ENCODE measurements at regions not wholly inside any gene's neighbourhood (a gene's known extent, or its start where the extent isn't known, plus 50 kb on each side); places are given as distances from the start of the nearest gene placed in this dataset.
"Not testable (repeated sequence)": the region's sequence is repeated elsewhere in the genome, so short reads cannot be mapped to it uniquely, and the experiment has no call there.

DNA sequence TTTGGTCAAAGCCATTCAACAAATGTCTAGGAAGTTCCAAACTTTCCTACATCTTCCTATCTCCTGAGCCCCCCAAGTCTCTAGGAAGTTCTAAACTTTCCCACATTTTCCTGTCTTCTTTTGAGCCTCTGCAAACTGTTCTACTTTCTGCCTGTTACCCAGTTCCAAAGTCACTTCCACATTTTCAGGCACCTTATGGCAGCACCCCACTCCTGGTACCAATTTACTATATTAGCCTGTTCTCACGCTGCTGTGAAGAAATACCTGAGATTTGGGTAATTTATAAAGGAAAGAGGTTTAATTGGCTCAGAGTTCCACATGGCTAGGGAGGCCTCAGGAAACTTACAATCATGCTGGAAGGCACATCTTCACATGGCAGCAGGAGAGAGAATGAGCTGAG is 869.2 kb downstream of the TDRD15 start:
- no peak for DNase-seq (ENCODE audit: low spot score)

DNA sequence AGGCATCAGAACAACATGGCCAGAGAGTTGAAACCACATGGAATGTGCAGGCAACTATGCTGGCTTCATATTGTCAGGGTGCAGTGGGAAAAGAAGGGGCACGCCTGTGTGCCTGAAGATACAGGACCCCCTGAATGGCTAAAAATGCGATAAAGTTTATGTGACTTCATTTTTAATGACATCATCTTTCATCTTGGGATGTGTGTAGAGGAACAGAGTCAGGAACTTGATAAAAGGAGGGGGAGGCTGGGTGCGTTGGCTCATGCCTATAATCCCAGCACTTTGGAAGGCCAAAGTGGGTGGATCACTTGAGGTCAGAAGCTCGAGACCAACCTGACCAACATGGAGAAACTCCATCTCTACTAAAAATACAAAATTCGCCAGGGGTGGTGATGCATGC is 872.6 kb downstream of the TDRD15 start:
- no peak for DNase-seq (ENCODE audit: low spot score)

DNA sequence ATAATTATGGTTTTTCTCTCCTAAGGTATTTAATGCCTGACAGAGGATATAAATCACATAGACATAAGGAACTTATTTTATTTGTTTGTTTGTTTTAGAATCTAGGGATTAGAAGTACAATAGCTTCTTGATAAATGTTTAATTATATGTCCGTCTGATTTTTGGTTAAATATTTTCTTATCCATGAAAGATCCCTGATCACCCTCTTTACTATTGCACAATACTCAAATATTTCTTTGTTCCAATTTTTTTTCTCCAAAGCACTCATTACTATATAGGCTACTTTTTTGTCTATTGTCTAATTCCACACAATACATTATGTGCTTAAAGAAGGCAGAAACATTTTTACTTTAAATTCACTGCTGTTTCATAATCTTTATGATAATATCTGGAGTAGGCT is 875.8 kb downstream of the TDRD15 start:
- DNase-seq (ENCODE audit: low spot score), result no peak

DNA sequence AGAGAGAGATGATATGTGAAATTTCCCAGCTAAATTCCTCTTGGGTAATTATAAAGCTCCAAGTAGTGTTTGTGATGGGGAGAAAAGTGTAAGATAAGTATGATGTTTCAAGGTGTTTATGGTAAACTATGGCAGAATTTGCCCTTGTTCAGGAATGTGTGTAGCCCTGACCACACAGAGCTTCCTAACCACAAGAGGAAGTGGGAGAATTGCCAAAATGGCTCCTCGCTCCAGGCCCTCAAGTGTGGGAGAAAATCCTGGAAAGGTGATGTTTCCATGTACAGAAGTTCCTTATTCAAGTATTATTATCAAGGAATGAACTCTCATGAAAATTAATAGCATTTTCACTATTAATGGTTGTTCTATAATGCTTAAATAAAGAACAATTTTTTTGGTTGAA is 878.3 kb downstream of the TDRD15 start:
- no peak for DNase-seq (ENCODE audit: low spot score)

DNA sequence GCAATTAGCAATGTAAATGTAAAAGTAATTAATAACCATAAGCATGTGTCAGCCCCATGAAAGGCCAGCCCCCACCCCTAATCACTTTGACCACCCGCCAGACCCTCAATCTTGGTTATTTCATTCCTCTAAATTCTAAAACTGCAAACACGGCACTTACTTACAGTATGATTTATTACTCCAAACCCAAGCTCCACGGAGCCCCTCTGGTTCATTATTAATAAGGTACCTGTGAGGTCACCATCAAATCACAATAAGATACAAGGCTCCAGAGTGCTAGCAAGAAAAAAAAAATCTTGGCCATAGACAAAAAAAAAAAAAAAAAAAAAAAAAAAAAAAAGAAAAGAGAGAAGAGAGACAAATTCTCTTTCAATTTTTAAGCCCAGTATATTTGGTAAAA is 879.5 kb downstream of the TDRD15 start:
- no peak for DNase-seq (ENCODE audit: low spot score)

DNA sequence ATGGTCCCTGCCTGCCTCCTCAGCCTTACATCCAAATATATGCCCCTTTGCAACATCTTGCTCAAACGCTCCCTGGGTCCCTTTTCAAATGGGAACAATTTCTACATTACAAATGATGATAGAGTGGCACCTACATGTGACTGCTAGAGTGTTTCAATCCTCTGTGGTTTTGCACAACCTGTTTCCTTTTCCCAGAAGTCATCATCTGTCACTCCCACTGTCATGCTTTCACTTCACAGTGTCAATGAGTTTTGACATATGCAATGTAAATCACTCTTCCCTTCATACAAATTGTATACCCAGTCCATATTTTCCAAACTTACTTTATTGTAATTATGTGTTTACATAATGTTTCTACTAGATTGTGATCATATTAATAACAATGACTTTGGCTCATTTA is 887.3 kb downstream of the TDRD15 start:
- no peak for DNase-seq (ENCODE audit: low spot score)

DNA sequence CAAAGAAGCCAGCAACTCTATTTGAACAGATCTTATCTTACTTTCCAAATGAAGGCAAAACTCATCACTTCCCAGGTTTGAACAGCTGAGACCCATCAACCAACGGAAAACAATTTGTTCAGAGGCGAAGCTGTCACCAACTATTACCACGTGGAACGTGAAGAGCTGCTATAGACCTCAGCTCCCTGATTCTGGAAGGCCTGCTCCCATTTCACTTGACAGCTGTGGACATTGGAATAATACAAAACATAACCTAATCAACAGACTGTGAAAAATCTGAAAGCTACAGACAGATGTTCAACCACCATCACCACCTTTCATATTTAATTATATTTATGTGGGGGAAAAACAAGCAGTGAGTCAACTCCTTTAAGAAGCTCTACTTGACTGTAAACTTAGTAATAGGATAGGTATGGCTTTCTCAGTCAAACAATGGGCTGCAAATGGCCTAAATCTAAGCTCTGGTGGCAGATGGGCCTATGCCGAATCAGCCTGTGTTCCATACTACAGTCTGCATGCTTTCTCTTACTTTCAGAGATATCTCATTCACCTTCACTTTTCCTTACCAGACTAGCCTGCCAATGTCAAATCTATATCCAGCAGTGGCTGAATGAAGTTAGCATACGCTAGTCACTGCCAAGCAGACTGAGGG is 896.4 kb downstream of the TDRD15 start:
- DNase-seq (ENCODE audit: low spot score), result no peak

DNA sequence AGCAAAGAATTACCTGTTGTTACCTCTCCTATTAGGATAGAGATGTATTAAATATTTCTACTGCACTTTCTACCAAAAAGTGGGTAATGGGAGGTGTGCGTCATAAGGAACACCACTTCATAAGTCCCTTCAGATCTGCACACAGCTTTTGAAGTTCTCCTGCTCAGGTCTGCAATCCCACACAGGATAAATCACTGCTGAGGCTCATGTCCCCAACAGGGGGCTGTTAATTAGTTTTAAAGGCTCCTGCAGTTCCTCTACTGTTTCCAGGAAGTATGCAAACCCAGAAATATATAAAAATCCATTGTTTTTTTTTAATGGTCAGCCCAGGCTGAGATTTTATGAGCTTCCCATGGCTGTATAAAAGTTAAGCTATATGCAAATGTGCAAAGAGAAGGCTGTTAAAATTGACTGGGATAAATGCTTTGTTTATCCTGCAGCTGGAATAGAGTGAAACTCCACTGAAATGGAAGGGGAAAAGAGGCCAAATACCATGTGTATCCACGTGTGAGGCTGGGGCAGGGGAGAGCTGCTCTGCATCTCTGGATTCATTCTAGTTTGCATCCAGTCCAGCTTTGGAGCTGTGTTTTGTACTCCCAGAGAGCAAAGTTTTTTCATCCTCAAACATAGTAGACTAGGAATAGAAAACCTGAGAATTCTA is 903.7 kb downstream of the TDRD15 start:
- no peak for DNase-seq (ENCODE audit: low spot score)

DNA sequence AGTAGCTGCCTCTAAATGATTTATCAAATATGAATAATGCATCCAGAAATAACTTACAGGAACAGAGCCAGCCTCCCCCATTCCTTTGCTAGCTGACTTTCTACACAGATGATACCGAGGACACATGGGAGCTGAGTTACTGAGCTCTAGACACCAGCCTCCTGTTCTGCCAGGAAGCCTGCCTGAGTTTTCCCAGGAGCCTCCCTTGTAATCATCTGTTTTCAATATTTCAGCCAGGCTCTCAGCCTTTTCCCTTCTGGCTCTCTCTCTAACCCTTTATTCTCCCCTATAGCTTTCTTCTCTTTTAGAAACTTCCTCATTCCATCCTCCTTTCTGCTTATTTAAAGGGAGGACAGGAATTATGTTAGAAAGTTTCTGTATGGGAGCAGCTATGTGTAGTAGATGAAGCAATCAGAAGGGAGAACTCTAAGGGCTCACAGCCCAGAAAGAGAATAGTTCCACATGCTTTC is 911.6 kb downstream of the TDRD15 start:
- DNase-seq (ENCODE audit: low spot score), result no peak

DNA sequence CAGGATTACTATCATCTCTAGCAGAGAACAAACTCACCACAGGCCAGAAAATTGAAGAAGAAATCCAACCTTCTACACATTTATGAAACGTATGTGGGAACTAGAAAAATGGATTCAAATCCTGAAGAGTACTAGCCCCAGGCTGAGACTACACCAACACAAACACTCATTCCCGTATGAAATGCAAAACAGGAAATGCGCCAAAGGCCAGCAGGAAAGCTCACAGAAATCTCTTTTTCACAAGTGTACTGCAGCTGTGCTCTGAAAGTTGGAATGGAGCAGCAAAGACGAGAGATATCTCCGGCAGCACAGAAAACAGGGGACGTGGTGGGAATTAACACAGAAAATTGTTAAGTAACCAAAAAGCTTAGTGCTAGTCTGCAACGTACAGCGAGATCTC is 913.5 kb downstream of the TDRD15 start:
- no peak for DNase-seq (ENCODE audit: low spot score)

DNA sequence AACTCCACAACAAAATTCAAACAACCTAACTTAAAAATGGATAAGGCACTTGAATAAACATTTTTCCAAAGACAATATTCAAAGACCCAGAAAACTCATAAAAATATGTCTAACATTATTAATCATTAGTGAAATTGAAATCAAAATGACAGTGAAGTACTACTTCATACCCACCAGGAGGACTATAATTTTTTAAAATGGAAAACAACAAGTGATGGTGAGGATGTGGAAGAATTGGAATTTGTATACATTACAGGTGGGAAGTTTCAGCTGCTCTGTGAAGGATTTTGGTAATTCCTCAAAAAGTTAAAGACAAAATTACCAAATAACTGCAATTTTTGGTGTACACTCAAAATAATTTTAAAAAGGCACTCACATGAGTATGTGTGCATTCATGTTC is 920.0 kb downstream of the TDRD15 start:
- no peak for DNase-seq (ENCODE audit: low spot score)

DNA sequence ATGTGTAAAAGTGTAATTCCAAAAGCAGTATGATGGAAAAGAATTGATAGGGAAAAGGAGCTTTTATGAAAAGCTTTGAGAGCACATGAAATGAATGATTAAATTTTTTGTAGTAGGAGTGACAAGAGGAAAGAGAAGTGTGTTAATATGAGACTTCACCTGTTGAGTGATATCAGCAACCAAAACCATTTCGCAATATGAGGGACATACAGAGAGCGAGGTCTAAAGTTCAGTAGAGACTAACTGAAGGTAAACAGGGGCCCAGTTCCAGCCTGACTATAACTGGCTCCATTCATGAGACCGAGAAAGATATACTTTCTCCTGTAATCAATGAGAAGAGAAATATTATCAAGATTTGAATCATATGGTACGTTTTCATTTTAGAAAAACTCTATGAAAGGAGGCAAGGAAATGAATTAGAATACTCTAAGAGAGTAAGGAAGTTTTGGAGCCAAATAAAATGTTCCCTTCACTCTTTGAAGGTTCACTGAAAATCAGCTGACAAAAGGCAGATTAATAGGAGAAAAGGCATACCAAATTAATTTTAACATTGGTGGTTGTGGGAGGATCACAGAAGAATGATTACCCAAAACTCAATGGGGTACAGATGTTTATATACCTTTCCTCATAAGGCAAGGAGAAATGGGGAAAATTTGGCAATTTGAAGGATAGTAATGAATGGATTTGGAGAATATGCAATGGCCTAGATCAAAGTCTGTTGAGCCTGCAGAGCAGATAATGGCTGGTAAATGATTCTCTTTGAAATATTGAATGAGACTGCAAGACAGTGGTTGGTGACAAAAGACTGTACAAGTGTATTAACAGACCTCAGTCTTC is 932.2 kb downstream of the TDRD15 start:
- DNase-seq (ENCODE audit: low spot score), result no peak

DNA sequence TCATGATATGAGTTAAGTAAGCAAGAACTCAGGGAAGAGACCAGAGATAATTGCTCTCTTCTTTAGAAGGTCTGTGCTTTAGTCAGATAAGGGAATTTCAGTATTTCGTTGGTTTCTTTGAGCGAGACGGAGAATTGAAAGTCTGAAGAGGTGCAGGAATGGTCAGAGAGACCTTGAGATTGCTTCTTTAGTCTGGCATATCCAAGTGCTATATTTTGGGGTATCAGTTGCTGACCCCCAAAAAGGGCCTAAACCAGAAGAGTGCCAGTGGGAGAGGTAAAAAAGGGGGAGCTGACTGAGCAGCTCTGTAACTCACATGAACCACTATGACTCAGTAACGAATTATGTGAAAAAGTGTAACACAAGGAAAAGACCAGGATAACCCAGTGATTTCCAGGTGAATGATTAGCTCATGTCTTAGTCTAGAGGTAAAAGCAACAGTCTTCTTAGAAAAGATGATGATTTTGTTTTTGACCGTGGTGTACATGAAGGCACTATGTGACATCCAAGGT is 932.9 kb downstream of the TDRD15 start:
- no peak for DNase-seq (ENCODE audit: low spot score)

DNA sequence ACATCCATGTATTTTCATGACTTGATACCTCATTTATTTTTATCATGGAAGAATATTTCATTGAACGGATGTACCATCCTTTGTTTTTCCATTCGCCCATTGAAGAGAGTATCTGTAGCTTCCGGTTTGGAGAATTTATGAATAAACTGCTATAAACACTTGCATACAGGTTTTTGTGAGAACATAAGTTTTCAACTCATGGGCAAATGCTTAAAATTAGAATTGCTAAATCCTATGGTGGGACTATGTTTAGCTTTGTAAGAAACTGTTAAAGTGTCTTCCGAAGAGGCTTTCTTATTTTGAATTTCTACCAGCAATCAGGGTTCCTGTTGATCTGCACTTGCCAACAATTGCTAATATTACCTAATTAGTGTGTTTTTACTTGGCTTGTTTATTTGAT is 938.9 kb downstream of the TDRD15 start:
- DNase-seq (ENCODE audit: low spot score), result no peak

DNA sequence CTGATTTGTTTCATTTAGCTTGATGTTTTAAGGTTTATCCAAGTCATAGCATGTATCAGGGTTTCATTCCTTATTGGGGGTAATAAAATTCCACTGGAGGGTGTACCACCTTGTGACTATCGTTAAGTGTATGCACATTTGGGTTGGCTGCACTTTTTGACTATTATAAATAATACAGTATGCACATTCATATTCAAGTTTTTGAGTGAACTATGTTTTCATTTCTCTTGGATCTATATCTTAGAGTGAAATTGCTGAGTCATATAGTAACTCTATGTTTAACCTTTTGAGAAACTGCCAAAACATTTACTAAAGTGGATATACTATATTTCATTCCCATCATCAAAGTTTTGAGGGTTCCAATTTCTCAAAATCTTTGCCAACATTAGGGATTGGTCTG is 952.7 kb downstream of the TDRD15 start:
- no peak for DNase-seq (ENCODE audit: low spot score)

DNA sequence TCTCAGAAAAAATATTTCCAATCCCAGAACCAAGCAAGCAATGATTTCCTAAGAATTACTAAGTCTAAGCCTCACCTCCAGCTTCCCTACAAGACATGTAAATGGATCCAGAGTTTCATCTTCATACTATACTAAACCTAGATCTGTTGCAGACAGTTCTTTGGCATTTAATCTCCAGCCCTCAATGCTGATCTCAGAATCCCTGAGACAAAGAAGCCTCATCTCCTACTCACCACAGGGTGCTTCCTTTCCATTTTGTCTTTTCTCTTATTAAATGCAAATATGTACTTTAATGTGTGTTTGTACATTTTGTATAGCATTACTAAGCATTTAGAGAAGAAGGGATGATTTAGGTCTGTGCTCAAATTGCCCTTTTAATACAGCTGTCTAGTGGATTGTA is 954.9 kb downstream of the TDRD15 start:
- DNase-seq (ENCODE audit: low spot score), result no peak

DNA sequence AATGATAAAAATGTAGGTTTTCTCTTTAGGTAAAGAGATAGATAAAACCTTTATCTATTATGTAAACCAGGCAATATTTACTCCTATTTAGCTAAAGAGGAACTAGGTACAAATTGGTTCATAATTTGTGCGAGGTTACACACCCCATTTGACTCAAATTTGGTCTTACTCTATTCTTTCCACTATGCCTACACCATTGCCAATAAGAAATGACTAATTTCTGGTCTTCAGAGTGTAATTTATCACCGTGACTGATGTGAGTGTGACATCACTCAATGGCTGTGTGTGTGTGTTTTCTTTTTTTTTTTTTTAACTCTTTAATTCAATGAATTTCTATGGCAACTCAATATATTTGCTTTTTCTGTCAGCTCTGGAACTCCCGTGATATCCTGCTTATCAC is 955.8 kb downstream of the TDRD15 start:
- no peak for DNase-seq (ENCODE audit: low spot score)

DNA sequence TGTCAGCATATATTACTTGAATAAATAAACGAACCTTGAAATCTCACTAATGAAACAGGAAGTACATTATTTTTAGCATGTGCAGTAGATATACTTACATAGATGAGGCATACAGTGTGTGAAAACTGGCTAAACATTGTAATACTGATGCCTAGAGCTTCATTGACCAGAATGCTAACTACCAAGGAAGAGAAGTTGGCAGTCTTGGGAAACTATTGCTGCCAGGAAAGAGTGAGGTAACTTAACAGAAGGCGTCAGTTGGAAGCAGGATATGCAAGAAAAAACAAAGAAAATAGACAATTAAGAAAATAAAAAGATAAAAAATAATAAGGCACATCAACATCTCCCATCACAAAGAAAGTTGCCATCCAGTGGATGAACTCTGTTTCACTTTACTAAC is 963.0 kb downstream of the TDRD15 start:
- DNase-seq (ENCODE audit: low spot score), result no peak

DNA sequence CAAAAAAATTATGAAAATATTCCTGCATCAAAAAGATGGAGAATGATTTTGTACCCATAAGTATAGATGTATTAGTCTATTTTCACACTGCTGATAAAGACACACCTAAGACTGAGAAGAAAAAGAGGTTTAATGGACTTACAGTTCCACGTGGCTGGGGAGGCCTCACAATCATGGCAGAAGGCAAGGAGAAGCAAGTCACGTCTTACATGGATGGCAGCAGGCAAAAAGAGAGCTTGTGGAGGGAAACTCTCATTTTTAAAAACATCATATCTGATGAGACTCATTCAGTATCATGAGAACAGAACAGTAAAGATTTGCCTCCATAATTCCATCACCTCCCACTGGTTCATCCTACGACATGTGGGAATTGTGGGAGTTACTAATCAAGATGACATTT is 979.8 kb downstream of the TDRD15 start:
- not testable (repeated sequence) for DNase-seq (ENCODE audit: low spot score)

DNA sequence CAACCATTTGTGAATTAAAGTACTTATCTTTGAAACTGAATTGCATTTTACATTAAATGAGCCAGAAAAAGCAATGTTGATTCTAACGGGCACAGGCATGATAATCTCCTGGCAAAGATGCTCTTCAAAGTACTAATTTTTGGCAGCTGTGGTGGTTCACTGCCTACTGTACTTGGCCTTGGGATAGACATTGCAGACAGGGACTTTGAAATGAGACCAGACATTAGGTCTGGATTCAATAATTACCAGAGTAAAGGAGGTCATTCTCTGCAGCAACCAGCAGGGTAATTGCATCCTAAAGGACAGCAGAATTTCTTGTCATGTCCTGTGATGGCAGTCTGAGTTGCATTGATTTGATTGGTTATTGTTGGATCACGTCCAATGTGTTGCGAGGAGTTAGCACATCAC is 986.5 kb downstream of the TDRD15 start:
- DNase-seq (ENCODE audit: low spot score), result no peak

DNA sequence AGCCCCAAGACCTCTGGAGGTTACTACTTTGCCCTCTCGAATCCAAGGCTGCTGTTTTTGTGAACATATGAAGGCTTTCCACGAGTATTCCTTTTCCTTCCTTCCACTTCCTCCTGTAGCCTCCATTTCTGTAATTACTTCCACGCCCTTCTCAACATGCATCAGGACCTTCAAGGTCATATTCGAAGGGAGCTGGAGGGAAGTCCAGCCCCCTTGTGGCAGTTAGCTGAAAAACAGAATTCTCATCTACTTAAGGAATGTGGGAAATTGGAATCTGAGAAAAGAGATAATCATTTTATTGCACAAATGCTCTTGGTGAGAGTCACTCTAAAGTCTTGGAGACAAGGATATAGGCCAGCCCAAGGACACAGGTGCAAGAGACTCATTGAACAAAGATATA is 1000.2 kb downstream of the TDRD15 start:
- DNase-seq (ENCODE audit: low spot score), result no peak

DNA sequence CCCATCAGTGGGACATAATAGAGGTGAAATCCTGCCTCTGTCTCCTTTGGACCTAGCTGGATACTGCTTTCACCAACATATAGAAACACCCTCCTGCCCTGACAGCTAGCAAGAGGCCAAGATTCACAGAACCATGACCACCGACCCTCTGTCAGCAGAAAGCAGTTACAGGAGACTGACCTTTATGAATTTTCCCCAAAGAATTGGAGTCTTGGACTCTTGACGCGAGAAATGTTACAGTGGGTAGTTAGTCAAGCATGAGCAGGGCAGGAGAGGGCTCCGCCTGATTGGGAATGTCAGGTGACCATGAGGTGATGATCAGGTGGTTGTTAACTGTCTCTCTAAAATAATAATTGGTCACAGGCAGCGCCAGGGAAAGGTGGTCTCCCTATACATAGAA is 1002.3 kb downstream of the TDRD15 start:
- no peak for DNase-seq (ENCODE audit: low spot score)

DNA sequence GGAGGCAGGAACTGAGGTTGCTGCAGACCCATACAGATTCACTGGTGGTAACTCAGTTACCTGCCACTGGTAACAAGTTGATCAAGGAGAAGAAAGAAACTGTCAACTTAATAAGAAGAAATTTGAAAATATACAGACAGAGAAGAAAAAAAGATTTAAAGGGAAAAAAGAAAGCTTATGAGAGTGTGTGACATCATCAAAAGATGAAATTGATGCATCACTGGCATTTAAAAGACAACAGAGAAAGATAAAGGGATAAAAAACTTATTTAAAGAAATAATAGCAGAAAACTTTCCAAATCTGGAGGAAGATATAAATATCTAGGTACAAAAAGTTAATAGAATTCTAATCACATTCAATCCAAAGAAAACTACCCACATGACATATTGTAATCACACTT is 1003.2 kb downstream of the TDRD15 start:
- no peak for DNase-seq (ENCODE audit: low spot score)

Data from SW480 (cell line).